NCI-H526 (cell line): ENCODE measurements at regions not wholly inside any gene's neighbourhood (a gene's known extent, or its start where the extent isn't known, plus 50 kb on each side); places are given as distances from the start of the nearest gene placed in this dataset.
"Not testable (repeated sequence)": the region's sequence is repeated elsewhere in the genome, so short reads cannot be mapped to it uniquely, and the experiment has no call there.

Experiments
- DNase-seq, 2 experiments: peaks; one replicate each; lab custom pipeline; 2025; lab: John Stamatoyannopoulos, UW

DNA sequence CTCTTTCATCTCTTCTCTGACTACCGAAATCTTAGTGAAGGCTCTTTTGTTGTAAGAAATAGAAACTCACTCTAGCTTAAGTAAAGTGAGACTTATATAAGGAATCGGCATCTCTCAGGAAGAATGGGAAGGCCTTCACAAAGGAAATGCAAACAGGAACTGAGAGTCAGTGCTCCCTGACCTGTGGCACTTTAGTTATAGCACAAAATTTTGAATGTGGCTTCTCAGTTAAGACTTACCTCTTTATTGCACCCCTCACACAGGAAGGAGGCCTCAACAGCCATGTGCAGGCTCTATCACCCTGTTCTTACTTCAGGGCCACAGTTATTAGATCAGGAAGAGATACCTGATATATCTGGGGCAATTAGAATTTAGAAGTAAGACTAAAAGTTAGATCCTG lies 224.7 kb upstream of the EGLN3 start:
- DNase-seq: no peak

DNA sequence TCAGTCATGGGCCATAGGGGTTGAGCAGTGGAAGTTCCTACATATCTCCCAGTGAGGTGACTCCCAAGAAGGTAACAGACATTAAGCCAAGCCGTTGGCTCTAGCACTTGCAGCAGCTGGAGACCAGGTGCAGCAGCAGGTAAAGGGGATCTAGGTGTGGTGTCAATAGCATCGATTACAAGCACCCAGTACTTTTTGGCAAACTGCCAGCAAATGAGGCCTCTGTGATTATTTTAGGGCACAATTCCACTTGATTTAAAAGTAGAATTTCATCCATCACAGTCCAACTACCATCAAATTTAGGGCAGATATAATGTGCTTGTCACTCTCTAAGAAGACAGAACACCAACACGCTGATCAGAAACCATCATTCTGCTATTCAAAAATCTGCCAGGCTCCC lies 224.1 kb upstream of the EGLN3 start:
- no peak for DNase-seq

DNA sequence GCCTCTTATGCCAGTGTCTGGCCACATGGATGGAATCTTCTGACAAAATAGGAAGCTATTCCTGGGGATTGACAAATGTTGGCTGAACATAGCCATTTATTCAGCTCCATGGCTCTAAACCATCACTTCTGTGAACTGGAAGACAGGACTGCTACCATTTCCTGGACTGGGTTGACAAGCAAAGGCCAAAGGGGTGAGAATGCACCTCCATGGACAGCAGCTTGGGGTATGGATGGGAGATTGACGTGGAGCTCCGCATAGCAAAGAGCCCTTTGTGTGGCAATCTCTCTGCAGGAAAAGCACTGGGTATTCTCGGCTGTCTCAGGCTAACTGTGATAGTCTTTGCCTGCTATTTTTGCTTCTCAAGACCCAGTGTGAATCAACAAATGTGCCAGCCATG lies 223.0 kb upstream of the EGLN3 start:
- DNase-seq: no peak

DNA sequence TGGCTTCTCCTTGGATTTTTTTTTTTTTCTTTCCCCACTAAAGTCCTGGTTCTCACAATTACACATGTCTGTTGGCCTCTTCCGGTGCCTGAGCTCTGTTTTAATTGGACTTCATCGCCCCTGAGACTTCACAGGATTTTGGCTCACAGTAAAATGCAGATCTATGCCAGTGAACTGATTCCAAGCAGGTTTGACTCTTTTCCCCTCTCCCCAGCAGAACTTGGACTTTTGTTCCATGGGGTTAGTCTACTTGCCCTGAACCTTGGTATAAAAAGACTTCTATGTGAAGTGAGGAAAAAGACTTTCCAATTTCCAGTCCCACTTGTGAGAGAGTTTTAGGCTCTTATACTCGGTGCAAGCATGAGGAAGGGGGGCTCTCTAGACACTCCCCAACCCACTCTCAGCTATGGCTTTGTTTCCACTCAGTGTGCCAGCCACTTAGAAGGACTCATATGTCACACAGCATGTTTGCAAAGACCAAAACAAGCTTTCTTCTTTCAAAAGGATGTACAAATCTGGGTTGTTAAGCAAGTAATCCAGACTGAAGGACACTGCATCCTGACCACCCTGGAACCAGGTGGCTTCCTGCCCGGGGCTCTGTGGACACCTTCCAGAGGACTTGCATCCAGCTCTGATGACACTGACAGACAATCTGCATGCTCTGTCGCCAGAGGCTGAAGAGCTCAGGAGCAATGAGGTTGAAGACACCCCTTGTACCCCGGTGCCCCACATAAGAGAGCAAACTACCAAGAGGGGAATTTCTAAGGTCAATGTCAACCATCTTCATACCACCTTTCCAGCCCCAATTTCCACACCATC lies 221.9 kb upstream of the EGLN3 start:
- no peak for DNase-seq

DNA sequence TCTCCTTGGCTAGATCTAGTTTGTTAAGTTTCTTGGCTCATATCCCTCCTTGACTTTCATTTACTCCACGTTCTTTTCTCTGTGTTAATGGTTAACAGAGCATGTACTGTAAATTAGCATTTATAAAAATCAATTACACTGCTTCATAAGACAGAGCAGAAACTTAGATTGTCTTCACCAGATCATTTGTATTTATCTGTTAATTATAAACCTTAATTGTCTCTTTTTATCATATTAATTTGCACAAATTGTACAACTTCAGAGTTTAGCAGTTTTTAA lies 221.2 kb upstream of the EGLN3 start:
- no peak for DNase-seq

DNA sequence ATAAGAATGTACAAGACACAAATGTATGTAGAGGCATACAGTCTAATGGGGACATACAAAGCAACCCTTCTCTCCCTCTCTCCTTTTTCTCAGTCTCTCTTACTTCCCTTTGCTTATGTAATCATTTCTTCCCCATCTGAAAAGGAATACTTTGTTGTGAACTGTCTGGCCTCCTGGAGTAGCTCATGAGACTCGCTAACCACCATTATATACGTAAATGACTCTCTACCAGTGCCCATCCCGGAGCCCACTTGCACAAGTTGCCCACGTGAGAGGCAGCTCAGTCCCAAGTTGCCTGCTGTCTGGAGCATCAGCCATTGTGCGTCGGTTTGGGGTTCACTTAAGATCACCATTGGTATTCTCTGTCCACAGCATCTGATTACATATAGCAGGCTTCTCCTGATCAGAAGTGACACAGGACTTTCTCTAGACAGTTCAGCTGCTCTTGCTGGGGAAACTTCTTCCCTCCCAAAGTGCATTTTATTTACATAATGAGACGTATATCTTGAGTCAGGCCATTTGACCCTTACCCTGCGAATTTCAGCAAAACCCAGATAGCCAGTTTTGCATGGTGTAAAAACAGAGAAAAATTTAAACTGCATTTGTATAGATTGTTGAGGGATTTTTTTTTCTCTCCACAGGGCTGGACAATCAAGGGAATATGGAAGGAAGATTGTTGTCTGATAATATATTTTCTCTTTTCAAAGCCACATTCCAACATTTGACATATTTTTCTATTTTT lies 220.7 kb upstream of the EGLN3 start:
- no peak for DNase-seq

DNA sequence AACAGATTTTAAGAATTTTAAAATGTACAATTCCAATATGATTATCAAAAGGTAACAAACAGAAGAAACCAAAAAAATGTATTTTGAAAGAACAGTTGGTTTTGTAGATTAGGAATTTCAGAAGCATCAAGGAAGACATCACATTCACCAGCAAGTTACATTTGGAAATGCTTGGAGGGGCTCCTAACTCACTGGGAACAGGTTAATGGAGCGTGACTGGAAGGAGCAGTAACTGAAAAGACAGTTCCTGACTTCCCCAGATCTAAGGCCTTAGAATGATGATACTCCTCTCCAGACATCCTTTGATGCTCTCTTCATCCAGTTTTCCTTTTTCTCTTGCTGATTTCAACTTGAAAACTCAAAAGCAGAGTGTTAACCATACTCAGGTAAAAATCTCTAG lies 220.0 kb upstream of the EGLN3 start:
- DNase-seq: no peak

DNA sequence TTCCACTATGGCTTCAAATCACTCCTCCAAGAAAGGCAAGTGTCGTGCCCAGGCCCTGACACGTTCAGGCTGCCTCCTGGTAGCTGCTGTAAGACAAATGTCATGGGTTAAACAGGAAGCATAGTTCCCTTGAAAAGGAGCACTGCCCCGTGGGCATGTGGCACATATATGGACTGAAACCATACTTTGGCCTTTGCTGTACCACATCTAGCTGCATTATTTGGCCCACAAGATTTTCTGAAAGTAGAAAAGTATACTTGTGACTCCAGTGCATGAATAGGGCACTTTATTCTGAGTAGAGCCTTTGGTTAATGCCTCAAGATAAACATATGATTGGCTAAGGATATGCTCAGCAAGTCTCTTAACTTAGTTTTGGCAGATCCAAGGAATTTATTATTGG lies 218.7 kb upstream of the EGLN3 start:
- DNase-seq: no peak

DNA sequence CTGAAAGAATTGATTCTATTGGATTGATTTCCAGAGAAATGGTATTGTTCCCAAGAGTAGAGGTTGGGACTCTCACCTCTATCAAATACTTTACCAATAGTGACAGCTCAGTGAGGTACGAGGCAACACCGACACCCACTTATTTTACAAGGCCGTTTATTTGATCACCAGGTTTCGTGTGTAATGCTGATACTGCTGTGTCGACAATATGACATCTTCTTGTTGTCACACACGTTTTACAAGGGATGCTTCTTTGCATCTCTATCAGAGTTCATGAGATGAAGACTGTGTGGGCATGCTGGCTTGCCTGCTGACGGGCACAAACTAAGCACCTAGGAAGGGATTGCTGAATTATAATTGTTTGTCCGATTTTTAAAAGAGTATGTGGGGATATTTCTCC lies 217.8 kb upstream of the EGLN3 start:
- no peak for DNase-seq

DNA sequence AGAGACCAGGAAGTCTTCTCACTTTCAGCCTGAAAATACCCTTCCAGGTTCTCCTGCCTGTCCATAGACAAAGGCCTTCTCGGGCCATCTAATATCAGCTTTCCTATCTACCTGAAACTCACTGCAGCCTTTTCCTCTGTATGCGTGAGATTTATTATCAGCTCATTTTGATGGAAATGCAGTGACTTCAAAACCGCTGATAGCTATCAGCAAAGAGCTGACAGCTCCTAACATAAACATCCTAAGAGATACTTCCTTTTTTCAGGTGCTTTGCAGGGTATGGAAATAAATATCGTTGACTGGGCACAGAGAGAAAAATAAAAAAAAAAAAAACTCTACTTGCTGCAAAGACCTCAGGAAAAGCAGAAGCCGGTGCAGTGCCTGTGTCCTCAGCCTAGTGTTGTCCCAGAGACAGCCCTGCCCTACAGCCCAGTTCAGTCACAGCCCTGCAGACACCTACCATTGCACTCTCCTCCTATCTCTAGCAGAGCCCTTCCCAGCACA lies 215.0 kb upstream of the EGLN3 start:
- no peak for DNase-seq

DNA sequence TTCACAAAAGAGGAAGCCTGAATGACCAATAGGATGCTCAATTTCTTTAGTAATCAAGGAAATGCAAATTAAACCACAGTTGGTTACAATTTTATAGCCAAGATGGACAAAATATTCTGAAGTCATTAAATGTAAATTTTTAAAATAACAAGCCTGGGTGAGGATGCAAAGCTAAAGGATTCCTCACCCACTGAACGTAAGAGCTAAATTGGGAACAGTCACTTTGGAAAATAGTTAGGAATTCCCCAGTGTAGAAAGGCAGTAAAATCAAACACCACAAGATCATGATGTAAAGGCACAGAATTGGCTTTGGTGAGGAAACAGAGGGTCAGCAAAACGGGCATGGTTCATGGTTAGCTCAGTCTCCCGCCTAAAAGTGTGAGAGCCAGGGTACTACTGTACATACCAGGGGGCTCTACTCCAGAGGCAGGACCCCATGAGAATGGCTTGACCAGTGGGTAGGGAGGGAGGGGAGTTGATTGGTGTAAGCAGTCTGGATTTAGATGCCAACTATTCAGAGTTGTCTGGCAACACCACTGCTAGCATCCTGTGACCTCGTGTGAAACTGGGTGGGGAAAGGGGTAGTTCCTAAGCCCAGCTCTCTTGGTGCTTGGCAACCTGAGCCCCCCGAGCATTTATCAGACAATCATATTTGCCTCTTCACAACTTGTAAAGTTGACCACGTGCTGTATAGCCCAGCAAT lies 213.4 kb upstream of the EGLN3 start:
- no peak for DNase-seq

DNA sequence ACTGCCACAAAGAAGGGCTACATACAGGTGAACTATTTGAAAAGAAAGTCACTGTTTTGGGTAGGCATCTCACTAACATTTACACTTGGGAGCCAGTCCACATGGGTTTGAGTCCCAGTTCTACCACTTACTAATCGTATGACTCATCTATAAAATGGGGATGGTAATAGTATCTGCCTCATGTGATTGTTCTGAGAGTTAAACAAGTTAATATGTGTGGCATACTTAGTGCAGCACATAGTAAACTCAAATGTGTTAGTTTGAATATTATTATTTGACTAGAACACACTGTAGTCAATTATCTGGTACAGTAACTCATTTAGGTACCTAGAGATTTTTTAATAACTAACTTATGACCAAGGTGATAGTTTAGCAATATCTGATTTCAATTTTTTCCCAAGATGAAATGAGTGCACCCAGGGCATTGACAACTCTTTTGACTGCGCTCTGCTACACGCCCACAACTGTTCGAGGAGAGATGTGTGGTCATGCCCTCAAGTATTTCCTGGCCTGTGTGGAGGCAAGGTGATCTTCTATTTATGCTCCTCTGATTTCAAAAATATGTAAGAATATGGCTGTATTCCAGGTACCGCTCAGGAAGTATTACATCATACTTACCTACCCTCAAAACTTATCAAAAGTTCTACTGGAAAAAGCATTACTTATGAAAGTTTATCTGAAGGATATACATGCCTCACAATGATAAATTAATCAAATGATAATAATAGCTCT lies 210.6 kb upstream of the EGLN3 start:
- no peak for DNase-seq

DNA sequence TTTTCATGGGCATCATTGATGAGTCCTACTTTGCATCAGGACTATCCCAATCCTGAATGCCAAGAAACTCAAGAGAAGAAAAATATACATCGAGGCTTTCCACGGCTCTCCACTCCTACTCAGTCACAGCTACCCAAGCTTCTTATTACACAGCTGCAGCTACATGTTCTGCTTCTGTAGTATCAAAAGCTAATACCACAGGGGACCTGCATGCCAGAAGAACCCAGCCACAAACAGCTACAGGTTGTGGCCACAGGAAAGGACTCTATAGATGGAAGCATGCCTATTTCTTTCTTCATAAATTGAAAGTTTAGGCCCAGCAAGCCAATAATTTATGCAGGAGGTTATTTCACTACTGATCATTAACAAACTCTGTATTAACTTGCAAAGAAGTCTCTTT lies 209.7 kb upstream of the EGLN3 start:
- no peak for DNase-seq

DNA sequence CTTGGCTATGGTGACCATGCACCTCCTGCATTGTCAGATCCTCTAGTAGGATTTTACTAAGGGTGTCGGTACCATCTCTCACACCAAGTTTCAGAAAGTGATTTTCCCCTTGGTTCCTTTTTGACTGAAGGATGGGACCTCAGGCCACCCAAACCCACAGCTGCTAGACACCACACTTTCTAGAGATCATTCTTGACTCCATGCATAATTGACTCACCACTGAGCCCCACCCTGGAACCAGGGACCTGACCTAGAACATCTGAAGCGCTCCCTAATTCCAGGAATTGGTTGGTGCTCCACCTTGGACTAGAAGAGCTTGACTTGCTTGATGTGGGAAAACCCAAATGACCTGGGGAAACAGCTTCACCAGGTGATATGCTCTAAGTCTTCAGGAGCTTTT lies 206.8 kb upstream of the EGLN3 start:
- no peak for DNase-seq

DNA sequence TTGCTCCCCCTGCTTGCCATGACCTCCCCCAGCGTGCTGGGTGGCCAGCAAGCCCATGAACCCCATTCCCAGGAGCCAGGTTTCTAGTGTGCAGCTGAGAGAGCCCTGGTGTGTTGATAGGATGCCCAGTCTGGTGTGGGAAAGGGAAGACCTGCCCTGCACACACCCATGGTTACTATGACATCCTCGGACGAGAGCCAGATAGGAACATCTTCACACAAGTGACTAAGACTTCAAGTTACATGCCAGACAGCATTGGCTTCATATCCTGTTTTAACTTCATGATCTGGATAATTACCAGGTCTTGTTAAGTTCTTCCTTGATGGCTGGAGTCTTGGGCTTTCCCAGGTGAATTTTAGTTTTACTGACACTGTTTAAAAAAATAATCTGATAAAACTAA lies 196.6 kb upstream of the EGLN3 start:
- no peak for DNase-seq

DNA sequence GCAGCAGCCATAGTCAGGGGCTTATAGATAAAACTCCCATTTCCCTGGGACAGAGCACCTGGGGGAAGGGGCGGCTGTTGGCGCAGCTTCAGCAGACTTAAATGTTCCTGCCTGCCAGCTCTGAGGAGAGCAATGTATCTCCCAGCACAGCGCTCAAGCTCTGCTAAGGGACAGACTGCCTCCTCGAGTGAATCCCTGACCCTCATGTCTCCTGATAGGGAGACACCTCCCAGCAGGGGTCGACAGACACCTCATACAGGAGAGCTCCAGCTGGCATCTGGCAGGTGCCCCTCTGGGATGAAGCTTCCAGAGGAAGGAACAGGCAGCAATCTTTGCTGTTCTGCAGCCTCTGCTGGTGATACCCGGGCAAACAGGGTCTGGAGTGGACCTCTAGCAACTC lies 189.3 kb upstream of the EGLN3 start:
- DNase-seq: not testable (repeated sequence)

DNA sequence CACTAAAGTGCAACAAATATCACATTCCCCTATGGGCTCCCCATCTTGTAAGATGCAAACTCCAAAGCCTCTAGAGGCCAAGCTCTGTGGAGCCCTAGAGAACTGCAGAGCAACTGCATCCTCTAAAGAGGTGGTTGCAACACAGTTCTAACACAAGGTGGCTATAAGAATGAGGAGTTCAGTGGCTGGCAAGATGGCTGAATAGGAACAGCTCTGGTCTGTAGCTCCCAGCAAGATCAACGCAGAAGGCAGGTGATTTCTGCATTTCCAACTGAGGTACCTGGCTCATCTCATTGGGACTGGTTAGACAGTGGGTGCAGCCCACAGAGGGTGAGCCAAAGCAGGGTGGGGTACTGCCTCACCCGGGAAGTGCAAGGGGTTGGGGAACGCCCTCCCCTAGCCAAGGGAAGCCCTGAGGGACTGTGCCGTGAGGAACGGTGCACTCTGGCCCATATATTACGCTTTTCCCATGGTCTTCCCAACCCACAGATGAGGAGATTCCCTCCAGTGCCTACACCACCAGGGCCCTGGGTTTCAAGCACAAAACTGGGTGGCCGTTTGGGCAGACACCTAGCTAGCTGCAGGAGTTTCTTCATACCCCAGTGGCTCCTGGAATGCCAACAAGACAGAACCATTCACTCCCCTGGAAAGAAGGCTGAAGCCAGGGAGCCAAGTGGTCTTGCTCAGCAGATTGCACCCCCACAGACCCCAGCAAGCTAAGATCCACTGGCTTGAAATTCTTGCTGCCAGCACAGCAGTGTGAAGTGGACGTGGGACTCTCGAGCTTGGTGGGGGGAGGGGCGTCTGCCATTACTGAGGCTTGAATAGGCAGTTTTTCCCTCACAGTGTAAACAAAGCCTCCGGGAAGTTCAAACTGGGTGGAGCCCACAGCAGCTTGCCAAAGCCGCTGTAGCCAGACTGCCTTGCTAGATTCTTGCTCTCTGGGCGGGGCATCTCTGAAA lies 188.6 kb upstream of the EGLN3 start:
- peak; percentile 77 to 88 for DNase-seq

DNA sequence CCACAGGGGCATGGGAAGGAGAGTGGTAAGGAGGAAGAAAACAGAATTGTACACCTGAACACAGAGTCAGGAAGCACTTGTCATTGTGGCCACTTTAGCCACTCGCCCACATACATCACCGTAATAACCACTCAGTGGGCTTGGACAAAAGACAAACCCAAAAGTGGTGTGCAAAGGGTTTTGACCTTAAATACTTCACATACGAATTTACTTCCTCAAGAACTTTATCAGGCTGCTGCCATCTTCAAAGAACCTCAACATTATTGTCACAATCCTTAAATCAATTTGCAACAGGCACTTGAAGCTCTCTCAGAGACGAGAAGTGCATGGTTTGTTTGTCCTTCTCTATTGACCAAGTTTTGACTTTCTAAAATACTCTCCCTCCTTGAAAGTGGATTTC lies 187.3 kb upstream of the EGLN3 start:
- no peak for DNase-seq

DNA sequence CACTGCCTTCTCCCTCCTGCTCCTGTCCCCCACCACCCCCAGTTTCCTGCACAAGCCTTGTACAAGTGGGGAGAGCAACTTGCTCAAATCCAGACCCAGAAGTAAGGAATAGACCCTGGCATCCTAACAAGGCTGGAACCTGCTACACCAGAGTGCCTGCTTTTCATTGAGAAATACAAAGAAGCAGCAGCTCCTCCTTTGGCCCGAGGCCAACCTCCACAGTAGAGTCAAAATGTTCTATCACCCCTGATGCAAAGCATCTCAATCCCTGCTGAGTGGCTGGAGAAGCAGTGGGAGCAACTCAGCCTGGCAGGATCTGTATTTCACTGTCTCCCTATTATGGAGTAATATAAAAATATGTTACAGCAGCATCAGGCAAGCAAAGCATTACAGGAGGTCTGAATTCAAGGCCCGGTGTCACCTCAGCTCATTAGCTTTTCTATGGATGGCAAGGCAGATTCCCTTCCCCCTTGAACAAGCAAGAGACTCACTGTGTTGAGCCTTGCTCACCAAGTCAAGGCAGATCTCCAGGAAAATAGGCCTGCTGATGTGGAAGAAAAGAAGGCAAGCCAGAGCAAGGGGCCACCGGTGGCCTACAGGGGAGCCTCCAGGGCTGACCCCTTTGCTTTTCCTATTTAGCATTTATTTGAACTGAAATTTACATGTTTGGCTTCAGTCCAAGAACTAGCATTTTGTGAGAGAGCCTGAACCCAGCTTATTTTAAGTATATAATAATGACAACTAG lies 186.3 kb upstream of the EGLN3 start:
- peak in 1 of 2 experiments; percentile 35 for DNase-seq

DNA sequence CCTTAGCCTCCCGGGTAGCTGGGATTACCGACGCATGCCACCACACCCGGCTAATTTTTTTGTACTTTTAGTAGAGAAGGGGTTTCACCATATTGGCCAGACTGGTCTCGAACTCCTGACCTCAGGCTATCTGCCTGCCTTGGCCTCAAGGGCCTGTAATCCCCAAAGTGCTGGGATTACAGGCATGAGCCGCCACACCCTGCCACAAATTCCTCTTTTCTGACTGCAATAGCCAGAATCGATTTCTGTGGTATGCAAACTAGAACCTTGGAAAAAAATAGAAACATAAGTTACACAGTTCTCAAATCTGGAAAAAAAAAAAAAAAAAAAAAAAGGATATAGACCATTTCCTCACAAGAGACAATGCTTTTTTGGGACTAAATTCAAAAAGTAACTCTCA lies 184.6 kb upstream of the EGLN3 start:
- no peak for DNase-seq
